Left colon (tissue), 2 donors: ENCODE measurements at regions not wholly inside any gene's neighbourhood (a gene's known extent, or its start where the extent isn't known, plus 50 kb on each side); places are given as distances from the start of the nearest gene placed in this dataset.
"Not testable (repeated sequence)": the region's sequence is repeated elsewhere in the genome, so short reads cannot be mapped to it uniquely, and the experiment has no call there.

ENCODE experiments used
- ATAC-seq: fragments of 200-7000 bp; cut with Tn5 transposase; one replicate; pipeline ENCODE4 v1.9.1; 2020; ENCODE audit warnings: mild to moderate bottlenecking, moderate library complexity
- DNase-seq, 2 donors: peaks; one replicate each; pipeline ENCODE4 v3.0.0-alpha.2; 2020
- intact Hi-C, 2 donors: fragments of 100-400 bp; cut with DNase I in 1 of 2; cut with micrococcal nuclease in 1 of 2; formaldehyde crosslinking; loops; one replicate each; pipeline versions ENCODE4 v1.11.2 to v1.14.0; 2022; cut with DNase I, micrococcal nuclease
- donor health status: DM: no; HTN: no; CAD: no.
- donor health status: DM: yes; HTN: yes; CAD: no.

GRCh38 chr16:29233705-29234404 is 172.7 kb downstream of the NPIPB11 start:
- DNase-seq, intact Hi-C loops, ATAC-seq: not testable (repeated sequence)

- ATAC-seq (peak; percentile 40), DNase-seq (no peak)
- intact Hi-C loops = no loop called here
These were observed 173.5 kb downstream of the NPIPB11 start for GRCh38 chr16:29232811-29233704.

- DNase-seq, ATAC-seq: not testable (repeated sequence)
These were observed 174.3 kb downstream of the NPIPB11 start for GRCh38 chr16:29232160-29232705.

GRCh38 chr16:29231244-29231643 is 175.3 kb downstream of the NPIPB11 start:
- intact Hi-C loops = no loop called here
- ATAC-seq (no peak), DNase-seq (no peak)

More at GRCh38 chr16:29232160-29232705, 174.3 kb downstream of the NPIPB11 start:
- intact Hi-C loops = not testable (repeated sequence)

- DNase-seq = no peak
- no peak for ATAC-seq
- intact Hi-C loops = no loop called here
These were observed 175.8 kb downstream of the NPIPB11 start for GRCh38 chr16:29230671-29231096.

GRCh38 chr16:29230006-29230668 is 176.4 kb downstream of the NPIPB11 start:
- intact Hi-C loops, DNase-seq, ATAC-seq: not testable (repeated sequence)

- ATAC-seq, intact Hi-C loops, DNase-seq: not testable (repeated sequence)
These were observed 176.9 kb downstream of the NPIPB11 start for GRCh38 chr16:29229616-29230005.

- ATAC-seq = peak; percentile 59
- intact Hi-C loops, DNase-seq: not testable (repeated sequence)
These were observed 177.6 kb downstream of the NPIPB11 start for GRCh38 chr16:29228664-29229611.

- intact Hi-C loops = not testable (repeated sequence)
- DNase-seq (peak; percentile 64 to 78), ATAC-seq (peak; percentile 91)
These were observed 178.5 kb downstream of the NPIPB11 start for GRCh38 chr16:29227751-29228663.

GRCh38 chr16:29226782-29227181 is 179.7 kb downstream of the NPIPB11 start:
- DNase-seq = no peak
- ATAC-seq = no peak
- intact Hi-C loops = no loop called here

- DNase-seq, intact Hi-C loops: not testable (repeated sequence)
- peak; percentile 6 for ATAC-seq
These were observed 181.8 kb downstream of the NPIPB11 start for GRCh38 chr16:29224675-29225074.

GRCh38 chr16:29222615-29223014 is 183.9 kb downstream of the NPIPB11 start:
- intact Hi-C loops, DNase-seq, ATAC-seq: not testable (repeated sequence)

GRCh38 chr16:29222008-29222407 is 184.5 kb downstream of the NPIPB11 start:
- ATAC-seq, intact Hi-C loops, DNase-seq: not testable (repeated sequence)

- ATAC-seq, DNase-seq, intact Hi-C loops: not testable (repeated sequence)
These were observed 185.1 kb downstream of the NPIPB11 start for GRCh38 chr16:29221281-29221955.

- ATAC-seq, DNase-seq, intact Hi-C loops: not testable (repeated sequence)
These were observed 185.8 kb downstream of the NPIPB11 start for GRCh38 chr16:29220647-29221191.
